Right hindlimb (tissue), 1 donor: ENCODE measurements at regions not wholly inside any gene's neighbourhood (a gene's known extent, or its start where the extent isn't known, plus 50 kb on each side); places are given as distances from the start of the nearest gene placed in this dataset.

ENCODE experiments used
- DNase-seq: peaks from one replicate; pipeline ENCODE4 v3.0.0-alpha.2; 2018

- DNase-seq: no peak
These were observed 64.3 kb upstream of the VANGL1 start for GRCh38 chr1:115577513-115577912.

- no peak for DNase-seq
These were observed 66.1 kb upstream of the VANGL1 start for GRCh38 chr1:115575661-115576060.

DNA sequence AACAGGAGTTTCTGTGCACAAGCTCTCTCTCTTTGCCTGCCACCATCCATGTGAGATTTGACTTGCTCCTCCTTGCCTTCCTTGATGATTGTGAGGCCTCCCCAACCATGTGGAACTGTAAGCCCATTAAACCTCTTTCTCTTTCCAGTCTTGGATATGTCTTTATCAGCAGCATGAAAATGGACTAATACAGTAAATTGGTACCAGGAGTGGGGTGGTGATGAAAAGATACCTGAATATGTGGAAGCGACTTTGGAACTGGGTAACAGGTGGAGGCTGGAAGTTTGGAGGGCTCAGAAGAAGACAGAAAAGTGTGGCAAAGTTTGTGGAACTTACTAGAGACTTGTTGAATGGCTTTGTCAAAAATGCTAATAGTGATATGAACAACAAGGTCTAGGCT, 69.1 kb upstream of the VANGL1 start:
- DNase-seq: no peak

GRCh38 chr1:115567431-115567830, 74.3 kb upstream of the VANGL1 start:
- no peak for DNase-seq

DNA sequence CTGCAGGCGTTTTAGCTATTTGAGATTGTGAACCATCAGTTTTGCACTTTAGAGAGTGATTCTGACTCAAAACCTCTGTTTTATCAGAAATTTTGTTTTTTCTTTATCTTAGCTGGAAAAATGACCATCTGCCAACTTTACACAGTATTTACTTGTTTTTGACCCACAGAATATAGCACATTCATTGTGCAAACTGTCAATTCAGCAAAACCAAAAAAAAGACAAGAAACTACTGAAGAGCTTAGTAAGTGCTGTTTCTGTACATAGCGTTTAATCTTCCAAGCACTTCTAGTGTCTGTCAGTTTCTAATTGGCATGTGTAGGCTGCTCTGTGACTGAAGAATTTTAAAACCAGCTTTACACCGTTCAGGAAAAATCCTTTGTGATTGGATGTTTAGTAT, 76.0 kb upstream of the VANGL1 start:
- DNase-seq: no peak

DNA sequence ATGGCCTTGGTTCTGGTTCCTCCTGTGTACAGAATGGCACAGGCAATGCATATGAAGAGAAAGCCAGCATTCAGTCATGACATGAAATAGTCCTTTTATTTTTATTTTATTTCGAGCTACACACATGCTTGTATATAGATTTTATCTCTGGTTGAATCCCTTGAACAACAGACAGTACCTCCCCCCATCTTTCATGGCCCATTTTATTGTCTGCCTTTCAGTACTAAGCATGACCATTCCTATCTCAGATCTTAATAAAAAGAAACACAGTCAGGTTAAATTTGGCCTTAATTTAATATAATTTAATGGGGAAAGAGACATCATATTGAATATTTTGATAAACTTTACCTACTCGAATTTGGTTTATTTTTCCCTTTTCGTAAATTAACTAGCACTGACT, 76.4 kb upstream of the VANGL1 start:
- DNase-seq: no peak

GRCh38 chr1:115564201-115564600, 77.6 kb upstream of the VANGL1 start:
- DNase-seq: peak; percentile 31

GRCh38 chr1:115560027-115560426, 81.7 kb upstream of the VANGL1 start:
- DNase-seq: no peak

DNA sequence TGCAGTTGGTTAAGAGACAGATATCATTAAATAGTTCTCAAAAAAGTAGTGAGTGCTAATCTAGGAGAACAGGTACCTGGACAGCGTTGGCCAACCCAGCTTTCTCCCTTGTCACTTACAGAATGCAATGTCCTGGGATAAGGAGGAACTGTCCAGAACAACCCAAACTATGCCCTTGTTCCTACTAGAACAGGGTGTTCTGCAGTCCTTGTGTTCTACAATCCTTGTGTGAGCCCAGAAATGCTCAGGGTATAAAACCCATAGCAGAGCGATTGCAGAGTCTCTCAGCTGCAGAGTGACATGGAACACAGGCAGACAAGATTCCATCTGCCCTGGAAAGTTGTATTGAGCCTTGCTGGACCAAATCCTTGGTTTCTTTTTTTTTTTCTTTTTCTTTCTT, 83.5 kb upstream of the VANGL1 start:
- no peak for DNase-seq

DNA sequence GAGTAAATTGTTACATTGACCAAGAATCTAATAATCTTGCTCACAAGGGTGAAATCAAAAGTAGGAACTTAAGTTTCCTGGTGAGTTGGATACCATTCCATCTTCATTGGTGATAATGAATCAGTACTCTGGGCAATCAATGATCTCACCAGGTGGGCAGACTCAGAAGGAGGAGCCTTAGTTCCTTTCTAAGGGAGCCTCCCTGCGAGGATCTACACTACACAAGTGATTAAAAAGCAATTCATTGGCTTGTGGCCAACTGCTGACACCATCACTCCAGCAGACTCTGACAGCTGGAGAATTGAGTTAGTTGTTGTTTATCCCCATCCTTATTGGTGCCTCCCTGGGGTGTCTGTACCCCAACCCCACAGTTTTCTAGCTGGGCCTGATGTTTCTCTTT, 84.1 kb upstream of the VANGL1 start:
- no peak for DNase-seq

- DNase-seq: no peak
These were observed 85.5 kb upstream of the VANGL1 start for GRCh38 chr1:115556236-115556635.

DNA sequence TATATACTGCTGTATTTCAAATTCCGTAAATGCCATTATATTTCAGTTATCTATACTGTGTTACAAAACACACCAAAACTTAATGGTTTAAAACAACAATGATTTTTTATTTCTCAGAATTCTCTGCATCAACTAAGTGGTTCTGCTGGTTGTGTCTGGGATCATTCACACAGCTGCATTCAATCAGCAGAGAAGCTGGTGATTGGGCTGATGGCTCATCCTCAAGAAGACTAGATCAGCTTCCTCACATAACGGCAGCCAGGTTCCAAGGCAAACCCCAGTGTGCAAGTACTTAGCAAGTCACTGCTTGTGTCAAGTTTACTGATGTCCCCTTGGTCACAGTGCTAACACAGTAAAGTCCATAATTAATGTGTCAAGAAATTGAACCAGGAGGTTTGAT, 86.3 kb upstream of the VANGL1 start:
- DNase-seq: no peak

GRCh38 chr1:115547696-115548095, 94.1 kb upstream of the VANGL1 start:
- DNase-seq: no peak

- no peak for DNase-seq
These were observed 94.9 kb upstream of the VANGL1 start for GRCh38 chr1:115546846-115547245.

DNA sequence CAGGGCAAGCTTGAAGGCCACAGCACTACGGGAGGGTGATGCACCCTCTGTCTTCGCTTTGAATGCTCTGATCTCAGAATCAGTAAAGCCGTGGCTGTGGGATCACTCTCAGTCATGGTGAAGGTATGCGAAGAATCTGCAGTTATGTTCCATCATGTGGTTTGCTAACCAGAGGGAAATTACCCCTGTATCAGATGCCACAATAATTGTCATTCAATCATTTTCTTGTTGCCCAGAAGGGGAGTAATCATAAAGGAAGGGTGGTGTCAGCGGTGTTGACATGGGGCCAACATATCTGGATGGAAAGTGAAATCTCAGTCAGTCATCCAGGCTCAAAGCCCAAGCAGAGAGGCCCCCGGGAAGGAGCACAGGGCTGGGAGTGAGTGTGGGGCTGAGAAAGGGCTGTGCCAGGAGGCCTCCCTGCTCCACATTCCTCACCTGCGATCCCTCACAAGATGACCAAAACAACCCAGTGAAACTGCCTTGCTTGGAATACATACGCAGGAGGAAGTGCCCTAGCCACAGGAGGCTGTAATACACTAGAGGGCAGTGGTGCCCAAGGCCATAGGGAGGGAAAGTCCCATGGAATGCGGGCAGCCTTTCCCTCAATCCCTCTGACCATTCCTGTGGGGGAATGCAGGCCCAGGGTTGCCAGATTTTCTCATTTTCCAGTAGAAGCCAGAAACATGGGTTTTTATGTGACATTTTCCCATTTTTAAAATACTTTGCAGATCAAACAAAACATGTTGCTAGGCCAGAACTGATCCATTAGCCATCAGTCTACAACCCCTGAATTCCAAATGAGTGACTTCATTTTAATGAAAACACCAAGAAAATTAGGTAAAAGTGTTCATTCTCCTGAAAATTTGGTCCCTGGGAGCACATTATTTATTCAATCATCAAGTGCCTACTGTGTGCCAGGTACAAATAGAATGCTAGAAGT, 95.7 kb upstream of the VANGL1 start:
- peak; percentile 66 for DNase-seq

DNA sequence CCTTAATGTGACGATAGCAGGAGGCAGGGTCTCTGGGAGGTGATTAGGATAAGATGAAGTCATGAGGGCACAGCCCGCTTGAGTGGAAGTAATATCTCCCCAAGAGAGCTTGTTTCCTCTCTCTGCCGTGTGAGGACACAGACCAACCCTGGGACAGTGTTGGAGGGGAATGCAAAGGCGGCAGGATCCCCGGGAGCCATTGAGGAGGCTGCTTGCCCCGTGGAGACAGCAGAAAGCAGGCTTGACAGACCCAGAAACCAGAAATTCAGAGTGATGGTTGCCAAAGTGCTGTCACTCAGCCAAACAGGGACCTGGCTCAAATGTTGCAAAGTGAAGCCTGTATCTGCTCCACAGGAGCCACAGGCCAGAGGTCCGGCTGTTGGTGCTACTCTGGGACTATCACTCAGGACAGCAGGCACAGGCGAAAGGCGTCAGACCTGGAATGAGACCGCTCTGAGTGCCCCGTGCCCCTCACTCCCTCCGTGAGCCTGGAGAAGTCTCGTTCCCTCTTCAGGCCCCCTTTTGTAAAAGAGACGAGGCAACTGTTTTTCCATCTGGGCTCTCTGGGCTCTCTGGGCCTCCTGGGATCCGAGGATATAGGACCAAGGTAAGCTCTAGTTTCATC, 96.6 kb upstream of the VANGL1 start:
- DNase-seq: no peak

DNA sequence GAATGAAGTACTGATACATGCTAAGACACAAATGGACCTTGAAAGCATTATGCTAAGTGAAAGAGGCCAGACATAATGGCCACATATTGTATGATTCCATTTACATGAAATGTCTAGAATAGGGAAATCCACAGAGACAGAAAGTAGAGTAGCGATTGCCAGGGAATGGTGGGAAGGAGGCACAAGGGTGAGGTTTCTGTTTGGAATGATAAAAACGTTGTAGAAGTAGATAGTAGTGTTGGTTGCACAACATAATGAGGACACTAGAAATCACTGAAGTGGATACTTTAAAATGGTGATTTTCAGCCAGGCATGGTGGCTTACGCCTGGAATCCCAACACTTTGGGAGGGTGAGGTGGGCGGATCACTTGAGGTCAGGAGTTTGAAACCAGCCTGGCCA, 97.6 kb upstream of the VANGL1 start:
- no peak for DNase-seq

DNA sequence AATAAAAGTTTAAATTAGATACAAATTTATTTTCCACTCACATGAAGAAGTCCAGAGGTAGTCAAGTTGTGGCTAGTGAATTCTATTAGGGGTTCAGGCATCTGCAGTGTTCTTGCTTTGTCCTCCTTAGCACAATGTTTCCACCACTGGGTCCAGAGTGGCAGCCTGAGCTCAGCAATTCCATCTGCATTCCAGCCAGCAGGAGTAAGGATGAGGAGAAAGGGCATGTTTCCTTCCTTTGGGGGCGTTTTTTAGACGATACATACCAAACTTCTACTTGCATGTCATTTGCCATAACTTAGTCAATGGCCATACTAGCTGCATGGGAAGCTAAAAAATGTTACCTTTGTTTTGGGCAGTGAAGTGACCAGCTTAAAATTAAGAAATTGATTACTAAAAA, 98.5 kb upstream of the VANGL1 start:
- DNase-seq: no peak

DNA sequence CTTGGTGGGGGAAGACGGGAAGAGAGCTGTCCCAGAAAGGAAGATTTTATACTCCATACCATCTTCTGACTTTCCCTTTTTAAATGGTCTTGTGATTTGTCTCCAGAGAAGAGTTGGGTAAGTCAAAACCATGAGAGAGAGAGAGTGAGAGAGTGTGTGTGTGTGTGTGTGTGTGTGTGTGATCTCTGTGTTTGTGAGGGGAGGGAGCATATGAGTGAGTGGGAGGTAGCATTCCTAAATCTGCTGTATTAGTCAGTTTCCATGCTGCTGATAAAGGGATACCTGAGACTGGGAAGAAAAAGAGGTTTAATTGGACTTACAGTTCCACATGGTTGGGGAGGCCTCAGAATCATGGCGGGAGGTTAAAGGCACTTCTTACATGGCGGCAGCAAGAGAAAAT, 102.0 kb upstream of the VANGL1 start:
- no peak for DNase-seq

DNA sequence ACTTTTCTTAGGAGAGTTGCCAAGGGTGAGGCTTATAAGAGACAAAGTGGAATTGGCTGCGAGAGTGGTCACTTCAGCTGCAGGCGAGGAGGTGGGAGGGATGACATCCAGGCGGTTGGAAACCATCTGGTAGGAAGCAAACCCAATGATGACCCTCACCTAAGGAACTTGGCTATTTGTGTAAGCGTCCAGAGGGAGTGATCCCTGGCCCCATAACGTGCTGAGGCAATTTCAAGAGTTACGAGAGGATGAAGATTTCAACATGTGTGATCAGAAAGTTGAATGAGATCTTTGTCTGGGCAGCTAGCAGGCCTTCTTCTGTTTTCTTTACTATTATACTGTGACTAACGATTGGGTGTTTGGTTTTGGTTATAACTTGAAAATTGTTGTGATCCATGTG, 102.7 kb upstream of the VANGL1 start:
- peak; percentile 55 for DNase-seq

DNA sequence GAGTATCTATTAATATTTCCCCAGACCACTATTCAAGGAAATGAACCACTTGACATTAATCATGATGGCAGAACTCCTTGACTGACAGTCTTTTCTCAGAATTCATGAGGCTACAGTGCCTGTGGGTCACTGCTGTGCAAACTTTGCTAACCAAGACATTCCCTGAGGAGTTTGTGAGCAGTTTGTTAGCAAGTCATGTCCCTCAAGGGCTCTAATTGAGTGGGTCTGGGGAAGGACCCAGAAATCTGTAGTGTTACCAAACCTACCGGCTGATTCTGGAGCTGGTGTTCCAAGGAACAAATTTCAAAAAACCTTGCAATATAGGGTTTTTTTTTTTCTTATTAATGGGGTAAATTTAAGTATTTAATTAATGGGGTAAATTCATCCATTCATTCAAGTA, 103.2 kb upstream of the VANGL1 start:
- no peak for DNase-seq

- no peak for DNase-seq
These were observed 104.4 kb upstream of the VANGL1 start for GRCh38 chr1:115537415-115537814.

GRCh38 chr1:115536279-115536816, 105.4 kb upstream of the VANGL1 start:
- no peak for DNase-seq

- no peak for DNase-seq
These were observed 107.7 kb upstream of the VANGL1 start for GRCh38 chr1:115534106-115534505.
